CD4-positive, alpha-beta T cell treated with Interleukin-4 for 4 hours (primary cell): ENCODE measurements at regions not wholly inside any gene's neighbourhood (a gene's known extent, or its start where the extent isn't known, plus 50 kb on each side); places are given as distances from the start of the nearest gene placed in this dataset.

Source experiments
- DNase-seq: peaks from one replicate; pipeline ENCODE4 v3.0.0-alpha.2; 2020

DNA sequence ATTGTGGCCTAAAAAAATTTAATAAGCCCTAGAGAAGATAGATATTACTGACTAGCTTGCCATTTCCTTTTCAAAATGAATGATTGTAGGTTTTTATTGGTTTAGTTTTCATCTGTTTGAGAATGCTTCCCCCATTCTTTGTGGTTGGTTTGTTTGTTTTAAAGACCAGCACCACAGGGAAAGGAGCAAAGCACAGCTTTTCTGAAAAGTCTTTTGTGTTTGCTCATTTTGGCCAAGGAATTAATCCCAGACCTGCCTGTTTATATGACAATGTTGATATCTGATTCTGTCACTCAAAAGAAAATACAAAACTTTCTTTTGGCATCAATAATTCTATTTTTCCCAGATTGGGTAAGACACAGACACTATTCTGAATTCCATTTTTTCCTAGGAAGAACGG is 312.5 kb upstream of the FLRT2 start:
- DNase-seq: no peak

DNA sequence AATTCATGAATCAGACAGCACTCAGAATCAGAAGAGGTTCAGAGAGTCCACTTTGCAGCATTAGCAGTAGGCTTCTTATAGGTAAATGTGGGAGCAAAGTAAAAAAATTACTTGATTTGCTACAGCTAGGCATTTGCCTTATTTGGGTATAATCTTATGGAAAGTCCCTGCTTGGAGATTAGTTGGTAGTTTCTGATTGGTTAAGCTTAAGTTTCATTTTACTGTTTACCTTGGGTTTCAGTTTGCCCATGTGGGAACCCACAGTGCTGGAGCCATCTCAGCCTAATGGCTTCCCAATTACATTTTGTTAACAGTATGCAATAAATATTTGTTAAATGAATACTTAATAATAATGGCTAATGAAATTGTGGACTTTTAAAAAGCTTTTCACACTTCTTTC is 311.0 kb upstream of the FLRT2 start:
- DNase-seq: no peak

DNA sequence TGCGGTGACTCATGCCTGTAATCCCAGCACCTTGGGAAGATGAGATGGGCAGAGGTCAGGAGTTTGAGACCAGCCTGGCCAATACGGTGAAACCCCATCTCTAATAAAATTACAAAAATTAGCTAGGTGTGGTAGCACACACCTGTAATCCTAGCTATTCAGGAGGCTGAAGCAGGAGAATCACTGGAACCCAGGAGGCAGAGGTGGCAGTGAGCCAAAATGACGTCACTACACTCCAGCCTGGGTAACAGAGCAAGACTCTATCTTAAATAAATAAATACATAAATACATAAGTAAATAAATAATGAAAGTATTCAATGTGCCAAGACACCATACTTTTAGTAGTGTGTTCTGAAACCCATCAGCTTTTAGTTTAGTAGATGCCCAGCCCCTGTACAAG is 308.1 kb upstream of the FLRT2 start:
- DNase-seq: no peak

DNA sequence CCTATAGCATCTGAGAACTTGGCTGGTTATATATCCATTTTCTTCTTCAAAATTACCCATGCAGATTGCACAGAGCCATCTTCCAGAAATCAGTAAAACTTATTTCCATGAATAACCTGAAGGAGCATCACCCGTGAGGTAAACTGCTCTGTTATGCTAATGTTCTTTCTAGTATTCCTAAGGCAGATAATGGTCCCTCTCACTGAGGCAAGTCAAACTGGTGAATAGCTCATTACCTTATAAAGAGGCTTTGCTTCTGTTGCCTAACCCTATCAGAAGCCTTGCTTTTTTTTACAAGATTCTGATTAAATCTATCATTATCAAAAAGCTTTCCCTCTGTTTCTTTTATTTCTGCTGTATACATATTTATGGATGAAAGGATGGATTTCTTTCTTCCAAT is 307.6 kb upstream of the FLRT2 start:
- DNase-seq: no peak

DNA sequence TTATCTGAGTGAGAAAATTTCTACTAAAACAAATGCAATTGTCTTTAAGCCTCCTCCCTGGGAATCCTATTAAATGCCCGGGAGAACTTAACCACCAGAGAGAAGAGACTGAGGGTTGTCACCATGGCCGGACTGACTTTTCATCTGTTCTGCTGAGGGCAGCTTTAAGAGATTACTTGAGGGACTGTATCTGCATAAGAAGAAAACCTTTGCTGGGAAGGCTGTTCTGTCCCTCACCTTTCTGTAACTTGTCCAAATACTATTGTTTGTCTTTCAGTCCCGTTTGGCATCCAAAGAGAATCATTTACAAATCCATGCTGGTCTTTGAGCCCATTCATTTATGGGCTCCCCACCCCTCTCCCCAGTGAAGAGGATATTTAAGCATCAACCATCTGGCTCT is 306.3 kb upstream of the FLRT2 start:
- no peak for DNase-seq

DNA sequence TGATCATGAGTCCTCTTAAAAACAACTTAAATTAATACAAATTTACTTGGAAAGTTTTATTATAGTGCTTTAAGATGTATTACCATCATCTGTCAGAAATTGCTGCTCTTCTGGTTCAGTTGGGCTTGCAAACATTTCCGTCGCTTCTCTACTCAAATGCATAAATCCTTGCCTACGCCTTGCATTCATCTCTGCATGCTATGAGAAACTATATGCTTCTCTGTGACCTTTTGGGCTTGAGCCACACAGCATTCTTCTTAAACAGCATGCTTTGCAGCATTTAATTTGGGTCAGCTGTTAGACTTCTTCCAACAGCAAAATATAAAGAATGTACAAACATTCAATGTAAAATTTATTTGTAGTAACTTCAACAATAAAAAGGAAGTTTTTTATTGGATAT is 305.7 kb upstream of the FLRT2 start:
- DNase-seq: no peak

DNA sequence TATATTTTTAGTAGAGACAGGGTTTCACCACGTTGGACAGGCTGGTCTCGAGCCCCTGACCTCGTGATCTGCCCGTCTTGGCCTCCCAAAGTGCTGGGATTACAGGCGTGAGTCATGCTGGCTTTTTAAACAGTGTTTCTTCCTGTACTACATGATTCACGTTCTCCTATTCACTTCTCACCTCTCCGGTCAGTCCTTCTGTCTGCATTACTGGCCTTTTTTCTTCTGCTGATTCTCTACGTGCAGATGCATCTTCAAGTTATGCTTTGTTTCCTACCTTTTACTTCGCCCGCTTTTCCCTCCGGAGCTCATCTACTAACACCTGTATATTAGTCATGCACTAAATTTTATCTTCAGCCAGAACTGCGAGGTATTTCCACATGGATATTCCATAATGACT is 296.2 kb upstream of the FLRT2 start:
- DNase-seq: no peak

DNA sequence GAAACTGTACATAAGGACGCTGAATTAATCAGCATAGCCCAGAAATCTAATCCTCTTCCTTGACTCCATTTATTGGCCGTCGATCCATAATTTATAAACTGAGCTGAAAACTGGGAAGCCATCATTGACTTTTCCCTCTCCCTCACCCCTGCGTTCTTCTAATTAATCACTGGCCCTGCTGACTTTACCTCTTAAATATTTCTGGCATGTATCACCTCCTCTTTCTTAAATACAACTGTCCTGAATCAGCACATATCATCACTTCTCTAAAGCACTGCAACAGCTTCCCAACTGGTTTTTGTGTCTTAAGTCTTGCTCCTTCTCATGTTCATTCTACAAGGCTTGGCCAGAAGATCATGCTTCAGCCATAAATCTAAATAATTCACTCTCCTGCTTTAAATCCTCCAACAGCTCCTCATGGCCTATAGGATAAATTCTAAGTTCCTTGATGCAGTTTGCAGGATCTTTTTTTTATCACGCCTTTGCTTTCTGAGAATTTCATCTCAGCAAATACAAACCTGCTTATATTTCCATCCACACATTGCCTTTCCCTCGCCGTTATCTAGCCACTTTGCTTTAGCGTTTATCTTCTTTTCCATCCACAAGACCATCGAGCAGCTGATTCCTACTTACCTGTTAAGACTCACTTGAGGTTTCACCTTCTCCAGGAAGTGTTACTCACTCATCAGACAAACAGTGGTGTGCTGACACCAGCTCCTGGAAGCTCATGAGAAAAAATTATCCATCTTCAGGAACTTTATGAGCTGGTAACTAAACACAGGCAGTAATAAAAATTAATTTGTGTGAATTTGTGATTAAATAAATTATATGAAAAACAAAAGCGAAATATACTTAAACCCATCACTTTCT is 295.6 kb upstream of the FLRT2 start:
- DNase-seq: no peak

DNA sequence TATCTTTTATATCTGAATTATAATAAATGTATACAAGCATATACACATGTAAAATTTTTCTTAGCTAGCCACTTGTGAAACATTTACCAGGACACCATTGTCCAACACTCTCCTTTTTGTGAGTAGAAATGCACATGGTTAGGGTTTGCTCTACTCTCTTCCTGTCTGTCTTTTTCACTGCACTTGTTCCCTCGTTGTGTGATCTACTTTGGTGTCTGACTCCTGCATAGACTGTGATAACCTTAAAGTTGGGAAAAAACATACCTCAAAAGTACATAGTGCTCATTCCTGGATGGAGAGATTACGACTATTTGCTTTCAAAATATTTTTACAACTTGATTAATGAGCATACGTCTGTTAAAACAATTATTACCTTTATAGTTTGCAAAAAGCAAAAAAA is 294.1 kb upstream of the FLRT2 start:
- DNase-seq: no peak

DNA sequence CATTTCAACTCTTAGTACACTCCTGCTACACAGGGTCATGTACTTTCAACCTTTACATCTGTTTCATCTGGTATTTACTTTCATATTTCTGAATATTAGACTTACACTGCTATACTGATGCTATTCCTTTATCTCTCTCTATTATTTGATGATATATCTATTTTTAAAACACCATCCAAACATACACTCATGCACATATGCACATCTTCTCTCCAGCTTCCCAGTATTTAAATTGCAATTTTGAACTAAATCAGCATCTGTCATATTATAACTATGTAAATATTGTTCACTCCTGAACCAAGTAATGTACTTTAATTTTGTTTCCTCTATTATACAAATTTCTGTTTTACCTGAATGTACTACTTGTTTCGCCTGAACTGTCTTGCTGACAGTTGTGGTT is 293.6 kb upstream of the FLRT2 start:
- DNase-seq: no peak

DNA sequence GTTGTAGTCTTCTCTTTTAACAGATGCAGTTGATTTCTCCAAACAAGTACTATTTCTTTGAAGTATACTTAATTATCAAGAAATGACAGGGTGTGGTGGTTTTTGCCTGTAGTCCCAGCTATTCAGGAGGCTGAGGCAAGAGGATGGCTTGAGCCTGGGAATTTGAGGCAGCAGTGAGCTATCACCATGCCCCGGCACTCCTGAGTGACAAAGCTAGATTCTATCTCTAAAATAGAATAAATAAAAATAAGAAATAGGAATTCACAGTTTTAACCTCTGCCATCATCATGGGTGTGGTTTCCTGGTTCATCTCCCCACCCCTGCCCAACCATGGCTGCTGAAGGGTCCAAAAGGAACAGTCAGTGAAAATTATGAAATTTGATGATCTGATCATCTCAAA is 290.2 kb upstream of the FLRT2 start:
- DNase-seq: no peak

DNA sequence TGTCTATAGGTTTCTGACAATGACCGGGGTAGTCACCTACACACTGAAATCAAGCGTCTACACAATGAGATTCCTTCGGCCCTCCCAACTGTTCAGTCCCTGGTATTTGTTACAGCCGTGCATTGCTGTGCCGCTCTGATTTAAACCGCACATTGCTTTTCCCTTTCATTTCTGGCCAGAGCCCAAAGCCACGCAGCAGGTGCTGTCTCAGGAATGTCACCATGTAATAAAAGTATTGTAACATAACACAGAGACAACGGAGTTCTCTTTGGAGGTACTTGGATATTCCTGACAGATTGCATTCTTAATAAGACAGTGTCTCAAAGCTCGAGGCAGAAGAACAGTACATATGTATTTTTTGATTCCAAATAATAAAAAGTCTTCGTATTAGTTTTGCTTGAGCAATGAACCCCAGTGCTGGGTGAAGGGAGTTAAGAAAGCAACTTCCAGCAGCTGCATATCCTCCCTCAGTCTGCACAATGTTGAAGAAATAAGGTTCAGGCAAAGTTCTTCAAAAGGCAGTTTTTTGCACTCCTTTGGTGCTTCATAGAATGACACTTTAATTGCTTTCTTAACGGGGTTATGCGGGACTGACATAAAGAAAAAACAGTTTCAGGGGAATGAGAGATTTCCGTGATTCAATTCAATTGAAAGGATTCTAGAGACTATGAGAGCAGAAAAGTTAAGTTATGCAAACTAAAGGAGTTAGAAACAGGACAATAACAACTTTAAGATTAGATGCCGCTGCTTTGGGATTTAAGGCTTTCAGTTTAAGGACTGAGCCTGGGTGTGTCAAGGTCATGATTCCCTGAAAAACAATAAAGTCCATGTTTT is 288.7 kb upstream of the FLRT2 start:
- DNase-seq: no peak

DNA sequence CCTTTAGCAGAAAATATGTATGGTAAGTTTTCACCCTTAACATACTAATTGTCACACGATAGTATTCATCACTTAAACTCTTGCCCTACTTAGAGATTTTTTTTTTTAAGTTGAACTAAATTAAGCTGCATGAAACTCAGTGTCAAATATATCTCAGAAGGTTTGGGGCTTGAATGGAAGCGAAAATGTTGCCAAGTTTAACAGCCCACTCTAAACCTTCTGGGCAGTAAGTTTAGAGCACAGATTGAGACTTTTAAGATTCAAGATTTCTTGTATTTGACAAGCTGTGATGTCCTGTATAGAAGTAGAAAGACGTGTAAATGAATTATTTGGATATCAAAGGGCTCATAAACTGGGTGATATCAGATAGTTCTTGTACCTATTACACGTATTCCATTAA is 287.3 kb upstream of the FLRT2 start:
- DNase-seq: no peak

DNA sequence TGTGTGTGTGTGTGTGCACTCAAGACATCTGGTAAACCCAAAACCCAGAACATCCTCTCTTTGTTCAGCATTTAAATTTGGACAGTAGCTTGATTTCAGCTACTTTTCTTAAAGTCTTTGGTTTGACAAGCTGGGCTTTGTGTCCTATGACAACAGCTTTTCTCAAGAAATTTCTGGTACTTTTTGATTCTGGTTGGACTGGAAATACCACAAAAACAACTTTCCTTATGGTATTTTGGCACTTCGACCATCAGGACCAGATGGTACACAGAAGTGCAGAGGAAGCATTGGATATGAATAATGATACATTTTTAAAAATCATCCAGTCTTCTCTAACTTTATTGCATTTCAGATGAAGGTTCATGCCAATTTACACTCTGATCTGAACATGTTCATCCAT is 286.6 kb upstream of the FLRT2 start:
- no peak for DNase-seq

DNA sequence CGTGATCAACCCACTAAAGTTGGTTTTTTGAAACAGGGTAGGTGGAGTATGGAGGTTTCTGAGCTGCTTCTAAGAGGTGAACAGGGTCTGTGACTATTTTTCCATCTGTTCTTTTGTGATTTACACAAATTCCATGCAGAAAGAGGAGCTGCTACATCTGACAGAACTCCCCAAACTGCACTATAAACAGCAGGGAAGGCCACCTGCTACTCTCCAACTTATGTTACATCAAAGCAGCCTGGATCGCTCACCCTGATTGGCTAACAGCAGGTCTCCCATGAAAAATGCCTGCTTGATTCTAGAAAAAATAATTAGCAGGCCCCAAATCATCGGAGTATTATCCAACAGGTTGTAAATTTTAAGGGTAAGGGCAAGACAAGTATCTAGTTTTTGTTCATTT is 282.9 kb upstream of the FLRT2 start:
- DNase-seq: no peak

DNA sequence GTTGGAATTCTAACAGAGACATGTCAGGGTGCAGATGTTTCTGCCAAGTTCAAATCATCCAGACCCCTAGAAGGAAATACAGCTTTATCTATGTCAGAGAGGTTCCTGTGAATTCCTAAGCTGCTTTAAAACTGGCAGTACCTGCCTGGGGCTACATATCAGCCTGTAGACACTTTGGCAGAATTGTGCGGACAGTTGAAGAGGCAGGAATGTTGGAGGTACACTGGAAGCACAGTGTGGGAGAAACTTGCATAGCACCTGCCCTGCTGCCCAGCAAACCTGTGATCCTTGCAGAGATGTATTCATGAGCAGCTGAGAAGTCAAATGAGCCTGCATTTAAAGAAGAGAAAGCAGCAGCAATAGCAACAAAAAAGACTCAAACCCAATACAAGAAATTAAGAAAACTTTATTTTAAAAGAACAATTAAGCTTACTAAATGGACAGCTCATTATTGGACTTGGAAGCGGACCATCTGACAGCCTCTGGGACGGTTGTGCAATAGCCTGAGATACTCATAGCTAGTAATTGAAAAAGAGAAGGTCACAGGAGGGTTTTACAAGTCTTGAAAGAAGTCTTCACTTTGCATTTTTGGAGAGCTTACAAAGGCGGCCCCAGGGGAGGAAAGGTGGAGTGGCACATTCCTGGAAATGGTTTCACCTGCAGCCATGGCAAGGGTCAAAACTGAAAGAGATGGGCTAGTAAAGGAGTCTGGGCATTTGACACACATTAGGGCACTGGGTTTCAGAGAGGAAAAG is 280.9 kb upstream of the FLRT2 start:
- DNase-seq: no peak

DNA sequence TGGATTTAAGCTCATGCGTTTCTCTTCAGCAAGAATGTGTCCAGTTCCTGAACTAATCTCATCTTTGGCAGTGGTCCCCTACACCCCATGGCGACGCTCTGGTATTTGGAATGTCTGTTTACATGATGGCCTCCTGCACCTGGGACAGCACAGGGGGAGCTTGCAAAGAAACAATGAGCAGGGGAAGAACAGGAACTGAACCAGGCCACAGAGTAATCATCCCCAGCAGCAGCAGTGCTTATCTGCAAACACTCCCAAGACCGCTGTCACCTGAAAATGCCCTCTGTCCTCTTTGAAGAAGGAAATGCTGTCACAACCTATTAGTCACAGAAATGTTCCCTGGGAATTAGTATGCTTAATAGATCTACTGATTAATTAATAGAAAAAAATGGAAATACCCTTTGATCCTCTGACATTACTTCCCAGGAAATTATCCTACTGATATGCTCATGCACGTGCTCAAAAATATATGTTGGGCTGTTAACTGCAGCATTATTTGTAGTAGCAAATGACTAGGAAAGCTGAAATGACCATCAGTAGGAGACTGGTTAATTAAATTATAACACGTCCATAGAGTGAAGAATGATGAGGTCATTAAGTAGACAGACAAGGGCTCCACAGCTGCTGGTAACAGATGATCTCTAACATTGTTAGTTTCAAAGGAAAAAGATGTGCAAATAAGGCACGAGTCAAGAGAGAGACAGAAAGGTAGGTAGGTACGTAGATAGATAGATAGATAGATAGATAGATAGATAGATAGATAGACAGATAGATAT is 279.3 kb upstream of the FLRT2 start:
- DNase-seq: no peak

DNA sequence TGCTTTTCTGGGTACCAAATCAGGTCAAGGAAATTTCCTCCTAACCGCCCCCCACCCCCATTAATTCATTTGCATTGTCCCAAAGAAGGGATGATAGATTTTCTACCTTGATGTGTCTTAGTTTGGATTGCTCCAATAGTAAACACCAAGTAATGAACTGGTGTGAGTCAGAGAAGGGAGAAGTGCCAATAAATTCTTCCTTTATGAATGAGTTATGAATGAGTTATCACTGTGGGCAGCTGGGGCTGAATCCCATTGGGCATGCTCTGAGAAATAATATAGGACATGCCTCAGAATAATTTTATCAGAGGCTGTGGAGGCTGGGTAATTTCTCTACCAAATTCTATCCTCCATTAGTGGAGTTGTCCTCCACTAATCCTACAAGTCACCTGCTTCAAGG is 277.9 kb upstream of the FLRT2 start:
- DNase-seq: no peak

DNA sequence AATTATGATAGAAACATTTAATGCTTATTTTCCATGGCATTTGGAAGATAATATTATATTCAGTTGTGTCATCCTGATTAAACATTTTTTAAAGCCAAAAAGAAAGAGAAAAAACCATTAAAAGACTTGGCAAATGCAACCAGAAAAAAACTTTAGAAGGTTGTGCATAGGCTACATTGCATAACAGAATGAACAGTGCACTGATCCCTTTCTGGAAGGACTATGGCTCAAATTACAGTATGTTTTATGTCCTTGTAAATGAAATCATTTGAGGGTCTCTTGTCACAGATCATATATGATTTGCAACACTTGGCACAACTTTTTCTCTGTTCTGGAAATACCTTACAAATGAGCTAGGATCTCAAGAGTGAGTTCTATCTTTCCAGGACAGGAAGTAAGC is 275.2 kb upstream of the FLRT2 start:
- no peak for DNase-seq

DNA sequence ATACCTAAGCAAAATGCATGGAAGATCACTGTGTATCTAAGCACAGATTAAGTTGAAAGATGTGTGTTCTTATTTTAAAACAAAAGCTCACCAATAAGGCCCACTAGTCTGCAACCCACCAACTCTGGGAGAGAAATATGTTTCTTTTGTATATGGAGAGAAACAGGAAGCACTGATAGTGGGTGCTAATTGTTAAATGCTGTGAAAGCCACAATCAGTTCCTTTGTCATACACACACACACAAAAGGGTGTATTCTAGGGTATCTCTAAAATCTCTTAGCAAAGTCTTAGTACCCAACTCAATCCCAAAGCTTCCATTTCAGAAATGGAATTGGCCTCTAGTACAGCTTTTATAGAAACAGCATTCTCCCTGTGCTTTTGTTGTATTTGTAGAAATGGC is 272.7 kb upstream of the FLRT2 start:
- DNase-seq: no peak

DNA sequence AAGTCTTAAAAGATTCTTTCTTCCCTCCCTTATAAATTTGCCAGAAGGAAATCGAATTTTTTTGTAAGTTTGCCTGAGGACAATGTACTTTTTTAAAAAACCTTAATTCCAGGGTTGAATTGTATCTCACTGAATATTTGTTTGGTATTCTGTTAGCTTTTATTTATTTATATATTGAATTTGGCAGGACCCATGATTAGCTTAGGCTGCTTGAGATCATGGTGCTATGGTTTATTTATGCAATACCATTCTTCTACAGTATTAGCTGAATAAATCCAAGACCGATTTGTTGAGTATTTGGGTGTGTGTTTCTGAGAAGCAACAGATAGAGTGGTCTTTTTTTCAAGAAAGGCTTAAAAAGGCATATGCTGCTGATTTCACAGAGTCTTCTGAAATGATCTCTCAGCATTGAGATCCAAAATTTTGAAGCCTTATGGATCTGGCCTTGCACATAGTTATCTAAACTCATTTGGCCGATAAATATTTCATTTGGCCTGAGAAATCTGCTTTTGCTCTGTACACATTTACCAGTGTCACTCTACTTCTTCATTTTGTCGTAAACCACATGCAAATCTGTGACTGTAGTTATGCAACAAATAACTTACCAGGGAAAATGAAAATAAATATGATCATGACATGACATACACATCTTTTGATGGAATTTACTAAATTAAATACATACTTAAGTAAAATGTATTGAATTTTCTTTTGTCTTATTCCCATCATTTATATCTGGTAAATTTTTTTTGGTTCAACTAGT is 265.8 kb upstream of the FLRT2 start:
- no peak for DNase-seq

DNA sequence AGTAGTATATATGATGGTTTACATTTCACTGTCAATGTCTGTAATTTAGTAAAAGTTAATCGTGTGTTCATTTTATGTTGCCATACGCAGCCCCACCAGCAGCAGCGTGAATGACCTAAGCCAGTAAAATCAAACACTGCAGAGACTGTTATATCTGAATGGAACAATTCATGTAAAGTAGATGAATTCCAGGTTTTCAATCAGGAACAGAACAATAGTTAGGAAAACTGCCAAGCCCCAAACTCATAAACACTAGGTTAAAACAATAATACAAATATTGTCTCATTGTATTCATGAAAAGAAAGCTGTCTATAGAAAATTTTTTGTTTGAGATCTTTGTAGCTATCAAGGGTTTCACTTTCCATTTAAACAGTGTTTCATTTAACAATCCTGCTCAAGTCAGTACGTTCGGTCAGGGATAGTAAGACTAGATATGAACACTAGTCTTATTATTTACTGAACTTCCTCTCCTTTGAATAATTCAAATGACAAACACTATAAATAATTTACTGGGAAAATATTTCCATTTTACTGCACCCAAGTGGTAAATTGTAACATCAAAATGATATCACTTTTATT is 256.8 kb upstream of the FLRT2 start:
- no peak for DNase-seq
